HCT116 (cell line): ENCODE measurements at regions not wholly inside any gene's neighbourhood (a gene's known extent, or its start where the extent isn't known, plus 50 kb on each side); places are given as distances from the start of the nearest gene placed in this dataset.

Source experiments
- ATAC-seq: fragments of 200-7000 bp; cut with Tn5 transposase; 2 replicates; pipeline ENCODE4 v1.9.1; 2020; ENCODE audit warnings: mild to moderate bottlenecking, moderate library complexity
- BruUV-seq: library from RNA; stranded (reverse); fragments of 400-500 nt; replicated peaks from 2 replicates; lab custom pipeline; 2021; lab: Mats Ljungman, UMichigan
- CTCF ChIA-PET: fragments of 300-600 bp; sonication (Branson Sonifier 250); formaldehyde crosslinking; loops from one replicate; lab custom pipeline; 2021; ENCODE audit warnings: antibody characterized with exemption; lab: Charles Lee
- POLR2A ChIA-PET: fragments of 300-600, 350-600 bp; sonication (Branson Sonifier 250); formaldehyde crosslinking; loops from one replicate; lab custom pipeline; 2021; ENCODE audit warnings: antibody characterized with exemption; lab: Charles Lee
- RAD21 ChIA-PET, 2 experiments: fragments of 300-600 bp; sonication (Branson Sonifier 250); formaldehyde crosslinking; loops; one replicate each; lab custom pipeline; 2023; ENCODE audit warnings: low total read pairs in 2 of 2; ENCODE audit not compliant: uncharacterized antibody in 2 of 2, unreplicated experiment in 2 of 2, low non-redundant PET in 1 of 2; lab: Charles Lee
- DNase-seq: peaks from one replicate; pipeline ENCODE4 v3.0.0-alpha.2; 2010; ENCODE audit warnings: low read depth, low spot score
- H2AFZ ChIP-seq: fragments of 200-600 bp; shearing (Covaris generic), sonication (generic); 2 replicates; pipeline ENCODE4 v1.6.1; 2017; ENCODE audit warnings: low read depth, mixed run types, mixed read lengths, antibody characterized with exemption, low read length; ENCODE audit not compliant: poor library complexity, severe bottlenecking
- H3K27ac ChIP-seq: 2 replicates; pipeline ENCODE4 v1.5.1; 2012; ENCODE audit warnings: low read depth, low read length
- H3K27me3 ChIP-seq: fragments of 200-600 bp; sonication (generic); 2 replicates; pipeline ENCODE4 v1.6.1; 2016; ENCODE audit warnings: mixed run types, low read length, mixed read lengths; ENCODE audit not compliant: insufficient read depth
- H3K36me3 ChIP-seq, 2 experiments: fragments of 200-500 bp in 1 of 2; fragments of 200-600 bp in 1 of 2; sonication (Bioruptor generic) in 1 of 2; sonication (generic) in 1 of 2; 2 replicates each; pipeline versions ENCODE4 v1.5.1 to v1.6.1; 2014 to 2016; ENCODE audit warnings: low read length in 2 of 2, inconsistent platforms in 1 of 2, mixed read lengths in 1 of 2, mixed run types in 1 of 2; ENCODE audit not compliant: insufficient read depth in 2 of 2, control insufficient read depth in 1 of 2
- H3K4me1 ChIP-seq, 2 experiments: fragments of 200-600 bp in 1 of 2; sonication (generic) in 1 of 2; 2 replicates each; pipeline versions ENCODE4 v1.5.1 to v1.6.1; 2012 to 2017; ENCODE audit warnings: low read length in 2 of 2, inconsistent platforms in 1 of 2, mild to moderate bottlenecking in 1 of 2, mixed read lengths in 1 of 2, mixed run types in 1 of 2, moderate library complexity in 1 of 2; ENCODE audit not compliant: insufficient read depth in 2 of 2, control insufficient read depth in 1 of 2
- H3K4me2 ChIP-seq: fragments of 200-600 bp; sonication (generic); 2 replicates; pipeline ENCODE4 v1.6.1; 2017; ENCODE audit warnings: mixed run types, low read length, mixed read lengths
- H3K4me3 ChIP-seq, 2 experiments: fragments of 200-600 bp in 1 of 2; sonication (generic) in 1 of 2; replicated peaks in 1 of 2; 2 replicates each; pipeline ENCODE4 v1.5.1; 2011 to 2016; ENCODE audit warnings: low read length in 2 of 2, control low read depth in 1 of 2, low read depth in 1 of 2, mild to moderate bottlenecking in 1 of 2, mixed read lengths in 1 of 2, mixed run types in 1 of 2
- H3K79me2 ChIP-seq: fragments of 200-600 bp; sonication (generic); 2 replicates; pipeline ENCODE4 v1.6.1; 2017; ENCODE audit warnings: mild to moderate bottlenecking, mixed run types, low read length, moderate library complexity, mixed read lengths; ENCODE audit not compliant: insufficient read depth
- H3K9ac ChIP-seq: fragments of 200-600 bp; sonication (generic); 2 replicates; pipeline ENCODE4 v1.6.1; 2016; ENCODE audit warnings: low read length, mixed read lengths
- H3K9me2 ChIP-seq: fragments of 200-600 bp; sonication (generic), shearing (Covaris generic); 2 replicates; pipeline ENCODE4 v1.6.1; 2017; ENCODE audit warnings: mixed run types, mild to moderate bottlenecking, moderate library complexity; ENCODE audit not compliant: insufficient read depth
- H3K9me3 ChIP-seq, 2 experiments: fragments of 200-500 bp in 1 of 2; fragments of 200-600 bp in 1 of 2; sonication (Bioruptor generic) in 1 of 2; sonication (generic) in 1 of 2; 2 replicates each; pipeline ENCODE4 v1.6.1; 2014 to 2017; ENCODE audit warnings: low read length in 2 of 2, mixed read lengths in 2 of 2, inconsistent platforms in 1 of 2, low read depth in 1 of 2, mild to moderate bottlenecking in 1 of 2, mixed run types in 1 of 2, moderate library complexity in 1 of 2; ENCODE audit not compliant: control insufficient read depth in 1 of 2, insufficient read depth in 1 of 2
- H4K20me1 ChIP-seq: fragments of 200-600 bp; sonication (generic), shearing (Covaris generic); 2 replicates; pipeline ENCODE4 v1.6.1; 2017; ENCODE audit warnings: mixed run types, mild to moderate bottlenecking, moderate library complexity; ENCODE audit not compliant: insufficient read depth
- CBX3 ChIP-seq: IDR thresholded peaks from 2 replicates; pipeline ENCODE4 v1.6.1; 2012; ENCODE audit warnings: low read depth
- CEBPB ChIP-seq: IDR thresholded peaks from 2 replicates; pipeline ENCODE4 v1.6.1; 2012; ENCODE audit warnings: low read depth
- ELF1 ChIP-seq: IDR thresholded peaks from 2 replicates; pipeline ENCODE4 v1.6.1; 2012; ENCODE audit warnings: low read depth, borderline replicate concordance
- EZH2phosphoT487 ChIP-seq: fragments of 200-600 bp; IDR thresholded peaks from 2 replicates; pipeline ENCODE4 v1.6.1; 2018; ENCODE audit warnings: antibody characterized with exemption, borderline replicate concordance
- JUND ChIP-seq: IDR thresholded peaks from 2 replicates; pipeline ENCODE4 v1.6.1; 2012
- POLR2A ChIP-seq: IDR thresholded peaks from 2 replicates; pipeline ENCODE4 v1.7.0; 2011; ENCODE audit warnings: borderline replicate concordance; ENCODE audit not compliant: insufficient read depth, insufficient read length; ENCODE audit errors: extremely low read depth
- SRF ChIP-seq: IDR thresholded peaks from 2 replicates; pipeline ENCODE4 v1.6.1; 2012; ENCODE audit warnings: low read depth
- TCF7L2 ChIP-seq: IDR thresholded peaks from 2 replicates; pipeline ENCODE4 v1.7.0; 2011; ENCODE audit warnings: borderline replicate concordance, inconsistent platforms; ENCODE audit not compliant: insufficient read depth, insufficient read length; ENCODE audit errors: extremely low read depth
- YY1 ChIP-seq: IDR thresholded peaks from 2 replicates; pipeline ENCODE4 v1.6.1; 2011; ENCODE audit warnings: low read length, low read depth, moderate library complexity, mild to moderate bottlenecking; ENCODE audit not compliant: insufficient replicate concordance; ENCODE audit errors: extremely low read depth
- ZNF274 ChIP-seq: fragments of 200-500 bp; sonication (Bioruptor generic); IDR thresholded peaks from 2 replicates; pipeline ENCODE4 v1.6.1; 2014; ENCODE audit warnings: mild to moderate bottlenecking, low read depth, low read length, inconsistent platforms
- intact Hi-C: fragments of 100-400 bp; cut with micrococcal nuclease; formaldehyde crosslinking; loops from 2 replicates; pipeline ENCODE4 v1.10.0; 2022
- TF ChIP-seq, protein P1 (sequence below), 3 experiments: fragments of 200-600 bp in 1 of 3; sonication (generic) in 1 of 3; IDR thresholded peaks in 2 of 3; conservative IDR thresholded peaks in 1 of 3; 2 replicates each; pipeline ENCODE4 v1.5.1; 2012 to 2017; ENCODE audit warnings: low read depth in 2 of 3, low read length in 2 of 3, antibody characterized with exemption in 1 of 3, borderline replicate concordance in 1 of 3, control low read depth in 1 of 3, mild to moderate bottlenecking in 1 of 3, mixed read lengths in 1 of 3, mixed run types in 1 of 3, moderate library complexity in 1 of 3; ENCODE audit not compliant: insufficient read depth in 1 of 3
- TF ChIP-seq, protein P2 (sequence below): IDR thresholded peaks from 2 replicates; pipeline ENCODE4 v1.6.1; 2012; ENCODE audit warnings: low read depth

DNA sequence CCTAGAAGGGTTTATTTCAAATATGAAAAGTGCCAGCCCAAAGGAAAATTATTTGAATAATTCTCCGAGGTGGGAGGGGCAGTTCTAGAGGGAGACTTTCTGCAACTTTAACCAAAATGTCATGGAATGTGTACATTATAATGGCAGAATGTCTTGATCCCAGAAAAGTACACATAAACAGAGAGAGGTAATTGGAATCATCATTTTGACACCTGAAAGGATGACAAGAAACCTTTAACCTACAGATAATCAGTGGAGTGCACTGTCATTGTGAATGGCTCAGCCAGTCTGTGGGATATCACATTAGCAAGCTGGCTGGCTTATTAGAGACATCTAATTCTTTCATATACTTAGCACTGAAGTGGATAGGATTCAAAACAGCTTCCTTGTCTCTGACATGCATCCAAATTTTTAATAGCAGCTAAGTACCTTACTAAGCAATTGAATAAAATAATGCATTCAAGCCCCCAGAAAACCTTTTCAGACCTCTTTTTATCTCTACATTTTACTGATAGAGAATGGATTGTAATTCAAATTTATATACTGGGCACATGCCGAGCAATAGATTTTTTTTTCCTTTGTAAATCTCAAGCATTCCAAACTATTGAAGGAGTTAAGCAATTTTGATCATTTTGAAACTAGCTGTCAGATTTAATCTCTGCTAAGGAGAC is 468.6 kb downstream of the COG6 start:
- Histone ChIP-seq H3K79me2 (no peaks in the 10 kb centered on the region), H3K4me3 (no peak overlapping the region), H3K36me3 (no peaks in the 10 kb centered on the region), H4K20me1 (no peaks in the 10 kb centered on the region), H3K4me2 (no peak overlapping the region), H3K9me3 (peaks cover 0 to 5% of the 10 kb centered on the region in 2 experiments; a peak in 1 of 4 replicates), H3K27me3 (no peaks in the 10 kb centered on the region), H2AFZ (no peak overlapping the region), H3K9me2 (no peaks in the 10 kb centered on the region), H3K27ac (no peak overlapping the region), H3K9ac (no peak overlapping the region), H3K4me1 (no peaks in the 10 kb centered on the region)
- DNase-seq (no peak), ATAC-seq (no peak)
- ChIA-PET CTCF (no interaction called here), RAD21 (no interaction called here), POLR2A (no interaction called here)
- intact Hi-C loops: no loop called here
- no TSS peak for BruUV-seq
- TF ChIP-seq, protein P1, sequence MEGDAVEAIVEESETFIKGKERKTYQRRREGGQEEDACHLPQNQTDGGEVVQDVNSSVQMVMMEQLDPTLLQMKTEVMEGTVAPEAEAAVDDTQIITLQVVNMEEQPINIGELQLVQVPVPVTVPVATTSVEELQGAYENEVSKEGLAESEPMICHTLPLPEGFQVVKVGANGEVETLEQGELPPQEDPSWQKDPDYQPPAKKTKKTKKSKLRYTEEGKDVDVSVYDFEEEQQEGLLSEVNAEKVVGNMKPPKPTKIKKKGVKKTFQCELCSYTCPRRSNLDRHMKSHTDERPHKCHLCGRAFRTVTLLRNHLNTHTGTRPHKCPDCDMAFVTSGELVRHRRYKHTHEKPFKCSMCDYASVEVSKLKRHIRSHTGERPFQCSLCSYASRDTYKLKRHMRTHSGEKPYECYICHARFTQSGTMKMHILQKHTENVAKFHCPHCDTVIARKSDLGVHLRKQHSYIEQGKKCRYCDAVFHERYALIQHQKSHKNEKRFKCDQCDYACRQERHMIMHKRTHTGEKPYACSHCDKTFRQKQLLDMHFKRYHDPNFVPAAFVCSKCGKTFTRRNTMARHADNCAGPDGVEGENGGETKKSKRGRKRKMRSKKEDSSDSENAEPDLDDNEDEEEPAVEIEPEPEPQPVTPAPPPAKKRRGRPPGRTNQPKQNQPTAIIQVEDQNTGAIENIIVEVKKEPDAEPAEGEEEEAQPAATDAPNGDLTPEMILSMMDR (IDR thresholded peaks at IDR 0.05 in 2 of 3, conservative IDR thresholded peaks at IDR 0.05 in 1 of 3; ENCODE audit: borderline replicate concordance in 1 of 3, insufficient read depth in 1 of 3, low read depth in 2 of 3, low read length in 2 of 3): no peak
- TF ChIP-seq SRF: no peak
- no peak for TF ChIP-seq YY1

DNA sequence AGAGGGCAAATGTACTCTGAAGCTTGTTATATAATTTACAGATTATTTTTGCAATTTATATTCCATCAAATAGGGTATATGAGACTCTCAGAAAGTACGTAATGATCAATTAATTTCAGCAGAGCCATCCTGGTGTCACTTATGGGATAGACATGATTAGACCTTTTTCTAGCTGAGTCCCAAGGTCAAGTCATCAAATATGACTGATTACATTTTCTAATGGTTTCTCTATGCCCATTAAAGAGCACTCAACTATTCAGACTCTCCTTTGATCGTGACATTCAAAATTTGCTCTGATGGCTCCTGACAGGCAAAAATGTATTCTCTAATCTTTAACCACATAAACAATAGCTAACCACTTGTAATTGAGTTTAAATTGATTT is 469.2 kb downstream of the COG6 start:
- Histone ChIP-seq H3K4me2 (no peak overlapping the region), H3K9me3 (peaks cover 0 to 5% of the 10 kb centered on the region in 2 experiments; a peak in 1 of 4 replicates), H3K9me2 (no peaks in the 10 kb centered on the region), H2AFZ (no peak overlapping the region), H3K27ac (no peak overlapping the region), H4K20me1 (no peaks in the 10 kb centered on the region), H3K4me1 (no peaks in the 10 kb centered on the region), H3K36me3 (no peaks in the 10 kb centered on the region), H3K27me3 (no peaks in the 10 kb centered on the region), H3K4me3 (no peak overlapping the region), H3K79me2 (no peaks in the 10 kb centered on the region), H3K9ac (no peak overlapping the region)
- ATAC-seq (no peak), DNase-seq (no peak)
- POLR2A ChIA-PET: no interaction called here
- intact Hi-C loops: no loop called here
- CTCF ChIA-PET: no interaction called here
- no TSS peak for BruUV-seq
- RAD21 ChIA-PET: no interaction called here
- TF ChIP-seq, protein P2, sequence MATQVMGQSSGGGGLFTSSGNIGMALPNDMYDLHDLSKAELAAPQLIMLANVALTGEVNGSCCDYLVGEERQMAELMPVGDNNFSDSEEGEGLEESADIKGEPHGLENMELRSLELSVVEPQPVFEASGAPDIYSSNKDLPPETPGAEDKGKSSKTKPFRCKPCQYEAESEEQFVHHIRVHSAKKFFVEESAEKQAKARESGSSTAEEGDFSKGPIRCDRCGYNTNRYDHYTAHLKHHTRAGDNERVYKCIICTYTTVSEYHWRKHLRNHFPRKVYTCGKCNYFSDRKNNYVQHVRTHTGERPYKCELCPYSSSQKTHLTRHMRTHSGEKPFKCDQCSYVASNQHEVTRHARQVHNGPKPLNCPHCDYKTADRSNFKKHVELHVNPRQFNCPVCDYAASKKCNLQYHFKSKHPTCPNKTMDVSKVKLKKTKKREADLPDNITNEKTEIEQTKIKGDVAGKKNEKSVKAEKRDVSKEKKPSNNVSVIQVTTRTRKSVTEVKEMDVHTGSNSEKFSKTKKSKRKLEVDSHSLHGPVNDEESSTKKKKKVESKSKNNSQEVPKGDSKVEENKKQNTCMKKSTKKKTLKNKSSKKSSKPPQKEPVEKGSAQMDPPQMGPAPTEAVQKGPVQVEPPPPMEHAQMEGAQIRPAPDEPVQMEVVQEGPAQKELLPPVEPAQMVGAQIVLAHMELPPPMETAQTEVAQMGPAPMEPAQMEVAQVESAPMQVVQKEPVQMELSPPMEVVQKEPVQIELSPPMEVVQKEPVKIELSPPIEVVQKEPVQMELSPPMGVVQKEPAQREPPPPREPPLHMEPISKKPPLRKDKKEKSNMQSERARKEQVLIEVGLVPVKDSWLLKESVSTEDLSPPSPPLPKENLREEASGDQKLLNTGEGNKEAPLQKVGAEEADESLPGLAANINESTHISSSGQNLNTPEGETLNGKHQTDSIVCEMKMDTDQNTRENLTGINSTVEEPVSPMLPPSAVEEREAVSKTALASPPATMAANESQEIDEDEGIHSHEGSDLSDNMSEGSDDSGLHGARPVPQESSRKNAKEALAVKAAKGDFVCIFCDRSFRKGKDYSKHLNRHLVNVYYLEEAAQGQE: no peak
- TF ChIP-seq, protein P1 (IDR thresholded peaks at IDR 0.05 in 2 of 3, conservative IDR thresholded peaks at IDR 0.05 in 1 of 3; ENCODE audit: borderline replicate concordance in 1 of 3, insufficient read depth in 1 of 3, low read depth in 2 of 3, low read length in 2 of 3): no peak
- TF ChIP-seq CEBPB: no peak
- no peak for TF ChIP-seq JUND
- TF ChIP-seq POLR2A: no peak
- no peak for TF ChIP-seq TCF7L2
- no peak for TF ChIP-seq ELF1
- TF ChIP-seq ZNF274: no peak
- no peak for TF ChIP-seq CBX3
- TF ChIP-seq EZH2phosphoT487: no peak
